ENCODE measurements at regions not wholly inside any gene's neighbourhood (a gene's known extent, or its start where the extent isn't known, plus 50 kb on each side); places are given as distances from the start of the nearest gene placed in this dataset.
"Not testable (repeated sequence)": the region's sequence is repeated elsewhere in the genome, so short reads cannot be mapped to it uniquely, and the experiment has no call there.

DNA sequence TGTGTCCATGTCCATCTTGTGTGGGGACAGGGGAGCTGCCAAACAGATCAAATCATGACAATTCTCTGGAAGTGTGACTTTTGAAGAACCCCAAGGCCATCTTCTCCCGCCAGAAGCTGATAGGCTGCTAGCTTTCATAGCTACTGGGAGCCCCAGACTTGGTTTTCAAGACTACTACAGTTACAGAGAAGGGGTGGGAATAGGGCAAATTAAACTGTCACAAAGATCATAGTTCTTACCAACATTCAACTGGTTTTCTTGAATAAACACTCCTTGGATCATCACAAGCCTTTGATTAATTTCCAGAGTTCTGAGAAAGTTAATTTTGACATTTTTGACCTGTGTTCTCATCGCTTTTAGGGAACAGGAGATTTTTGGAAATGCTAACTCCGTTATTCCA is 67.8 kb upstream of the FARP1 start:
- no peak for DNase-seq (ENCODE audit: low read depth in 2 of 2)
- H3K4me3 ChIP-seq (replicated peaks in 1 of 2; ENCODE audit: low read depth in 2 of 2, low read length in 2 of 2): no peak overlapping the region
- TF ChIP-seq, protein P1, sequence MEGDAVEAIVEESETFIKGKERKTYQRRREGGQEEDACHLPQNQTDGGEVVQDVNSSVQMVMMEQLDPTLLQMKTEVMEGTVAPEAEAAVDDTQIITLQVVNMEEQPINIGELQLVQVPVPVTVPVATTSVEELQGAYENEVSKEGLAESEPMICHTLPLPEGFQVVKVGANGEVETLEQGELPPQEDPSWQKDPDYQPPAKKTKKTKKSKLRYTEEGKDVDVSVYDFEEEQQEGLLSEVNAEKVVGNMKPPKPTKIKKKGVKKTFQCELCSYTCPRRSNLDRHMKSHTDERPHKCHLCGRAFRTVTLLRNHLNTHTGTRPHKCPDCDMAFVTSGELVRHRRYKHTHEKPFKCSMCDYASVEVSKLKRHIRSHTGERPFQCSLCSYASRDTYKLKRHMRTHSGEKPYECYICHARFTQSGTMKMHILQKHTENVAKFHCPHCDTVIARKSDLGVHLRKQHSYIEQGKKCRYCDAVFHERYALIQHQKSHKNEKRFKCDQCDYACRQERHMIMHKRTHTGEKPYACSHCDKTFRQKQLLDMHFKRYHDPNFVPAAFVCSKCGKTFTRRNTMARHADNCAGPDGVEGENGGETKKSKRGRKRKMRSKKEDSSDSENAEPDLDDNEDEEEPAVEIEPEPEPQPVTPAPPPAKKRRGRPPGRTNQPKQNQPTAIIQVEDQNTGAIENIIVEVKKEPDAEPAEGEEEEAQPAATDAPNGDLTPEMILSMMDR (IDR thresholded peaks at IDR 0.05; ENCODE audit: low read depth, low read length): no peak

DNA sequence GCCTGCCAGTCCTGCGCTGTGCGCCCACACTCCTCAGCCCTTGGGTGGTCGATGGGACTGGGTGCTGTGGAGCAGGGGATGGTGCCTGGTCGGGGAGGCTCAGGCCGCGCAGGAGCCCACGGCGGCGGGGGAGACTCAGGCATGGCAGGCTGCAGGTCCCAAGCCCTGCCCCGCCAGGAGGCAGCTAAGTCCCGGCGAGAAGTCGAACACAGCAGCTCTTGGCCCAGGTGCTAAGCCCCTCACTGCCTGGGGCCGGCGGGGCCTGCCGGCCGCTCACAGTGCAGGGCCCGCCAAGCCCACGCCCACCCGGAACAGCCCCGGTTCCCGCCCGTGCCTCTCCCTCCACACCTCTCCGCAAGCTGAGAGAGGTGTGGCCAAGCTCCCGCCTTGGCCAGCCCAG is 66.6 kb upstream of the FARP1 start:
- not testable (repeated sequence) for H3K4me3 ChIP-seq (replicated peaks in 1 of 2; ENCODE audit: low read depth in 2 of 2, low read length in 2 of 2); DNase-seq (ENCODE audit: low read depth in 2 of 2)

DNA sequence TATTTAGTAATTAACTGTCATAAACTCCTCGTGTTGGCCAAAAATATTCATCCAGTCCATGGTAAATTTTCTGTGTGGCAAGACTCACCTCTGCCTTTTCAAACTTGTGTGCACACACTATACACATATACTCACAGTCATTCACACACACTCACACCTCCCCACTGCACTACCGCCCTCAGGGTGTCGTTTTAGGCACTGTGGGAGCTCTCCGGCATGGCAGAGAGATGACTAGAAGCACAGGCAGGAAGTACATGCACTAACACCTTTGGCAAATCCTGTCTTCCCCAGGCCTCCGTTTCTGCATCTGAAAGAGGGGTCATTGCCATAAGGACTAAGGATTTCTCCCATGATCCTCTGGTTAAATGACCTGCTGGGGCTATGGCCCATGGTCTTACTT is 62.6 kb upstream of the FARP1 start:
- TF ChIP-seq, protein P1 (IDR thresholded peaks at IDR 0.05; ENCODE audit: low read depth, low read length): no peak
- no peak for DNase-seq (ENCODE audit: low read depth in 2 of 2)
- H3K4me3 ChIP-seq (replicated peaks in 1 of 2; ENCODE audit: low read depth in 2 of 2, low read length in 2 of 2): no peak overlapping the region

DNA sequence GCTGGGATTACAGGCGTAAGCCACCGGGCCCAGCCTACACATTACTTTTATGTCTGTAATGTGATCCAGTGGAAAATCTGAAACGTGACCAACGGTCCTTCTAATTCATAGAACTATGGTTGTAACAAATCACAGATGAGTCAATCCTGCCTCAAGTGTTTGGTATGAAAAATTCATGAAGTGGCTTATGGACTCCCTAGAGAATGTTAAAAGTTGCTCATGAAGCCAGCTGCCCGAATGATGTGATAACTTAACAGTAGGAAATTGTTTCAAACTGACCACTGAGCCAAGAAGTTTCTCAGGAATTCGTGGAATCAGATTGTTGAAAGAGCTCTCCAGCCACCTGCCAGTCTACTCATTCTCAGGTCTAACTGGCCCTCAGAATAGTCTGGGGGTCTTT is 59.4 kb upstream of the FARP1 start:
- TF ChIP-seq, protein P1 (IDR thresholded peaks at IDR 0.05; ENCODE audit: low read depth, low read length): no peak
- no peak overlapping the region for H3K4me3 ChIP-seq (replicated peaks in 1 of 2; ENCODE audit: low read depth in 2 of 2, low read length in 2 of 2)
- DNase-seq (ENCODE audit: low read depth in 2 of 2): peak; percentile 88 to 98

DNA sequence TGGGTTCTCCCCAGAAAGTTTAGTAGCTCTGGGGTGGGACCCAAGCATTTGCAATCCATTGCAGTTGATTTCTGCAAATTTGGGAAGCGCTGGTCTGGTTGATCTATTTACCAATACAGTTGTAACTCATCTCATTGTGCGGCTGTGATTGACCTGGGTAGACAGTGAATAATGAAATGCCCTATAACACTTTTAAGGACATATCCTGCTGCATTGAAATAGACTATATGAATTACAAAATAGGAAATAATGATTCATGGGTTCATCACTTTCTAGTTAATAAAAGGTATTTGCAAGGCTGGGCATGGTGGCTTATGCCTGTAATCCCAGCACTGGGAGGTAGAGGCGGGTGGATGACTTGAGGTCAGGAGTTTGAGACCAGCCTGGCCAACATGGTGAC is 59.0 kb upstream of the FARP1 start:
- no peak overlapping the region for H3K4me3 ChIP-seq (replicated peaks in 1 of 2; ENCODE audit: low read depth in 2 of 2, low read length in 2 of 2)
- TF ChIP-seq, protein P1 (IDR thresholded peaks at IDR 0.05; ENCODE audit: low read depth, low read length): no peak
- DNase-seq (ENCODE audit: low read depth in 2 of 2): peak in 1 of 2 donors; percentile 80

DNA sequence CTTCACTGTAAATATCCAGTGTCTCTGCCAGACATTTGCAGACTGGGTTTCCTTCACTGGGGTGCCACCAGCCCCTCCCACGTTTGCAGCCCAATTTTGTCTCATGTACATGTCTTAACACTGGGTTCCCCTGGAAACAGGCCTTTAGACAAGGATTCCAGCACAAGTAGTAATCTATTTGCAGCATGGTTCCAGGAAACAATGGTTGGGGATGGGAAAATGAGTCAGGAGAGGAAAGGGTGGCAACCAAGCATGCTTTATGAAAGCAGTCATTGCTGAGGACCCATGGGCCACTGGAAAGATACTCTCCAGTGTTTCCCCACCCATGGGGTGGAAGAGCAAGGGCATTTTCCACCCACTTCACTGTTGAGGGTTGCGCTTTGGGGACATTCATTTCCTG is 53.6 kb upstream of the FARP1 start:
- TF ChIP-seq, protein P1 (IDR thresholded peaks at IDR 0.05; ENCODE audit: low read depth, low read length): no peak
- DNase-seq (ENCODE audit: low read depth in 2 of 2): peak; percentile 48 to 94
- no peak overlapping the region for H3K4me3 ChIP-seq (replicated peaks in 1 of 2; ENCODE audit: low read depth in 2 of 2, low read length in 2 of 2)

DNA sequence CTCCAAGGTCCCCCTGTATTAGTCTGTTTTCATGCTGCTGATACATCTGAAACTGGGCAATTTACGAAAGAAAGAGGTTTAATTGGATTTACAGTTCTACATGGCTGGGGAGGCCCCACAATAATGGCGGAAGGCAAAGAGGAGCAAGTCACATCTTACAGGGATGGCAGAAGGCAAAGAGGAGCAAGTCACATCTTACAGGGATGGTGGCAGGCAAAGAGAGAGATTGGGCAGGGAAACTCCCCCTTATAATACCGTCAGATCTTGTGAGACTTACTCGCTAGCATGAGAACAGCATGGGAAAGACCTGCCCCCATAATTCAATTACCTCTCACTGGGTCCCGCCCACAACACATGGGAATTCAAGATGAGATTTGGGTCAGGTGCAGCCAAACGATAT is 50.0 kb upstream of the FARP1 start:
- DNase-seq (ENCODE audit: low read depth in 2 of 2): no peak
- TF ChIP-seq, protein P1 (IDR thresholded peaks at IDR 0.05; ENCODE audit: low read depth, low read length): no peak

More for the DNA sequence above, 50.0 kb upstream of the FARP1 start:
- H3K4me3 ChIP-seq (replicated peaks in 1 of 2; ENCODE audit: low read depth in 2 of 2, low read length in 2 of 2): no peak overlapping the region
